Endothelial cell of umbilical vein (primary cell): ENCODE measurements at regions not wholly inside any gene's neighbourhood (a gene's known extent, or its start where the extent isn't known, plus 50 kb on each side); places are given as distances from the start of the nearest gene placed in this dataset.

Experiments used
- BruUV-seq: library from RNA; stranded (reverse); fragments of 400-500 nt; replicated peaks from 2 replicates; lab custom pipeline; 2021; lab: Mats Ljungman, UMichigan
- CTCF ChIA-PET: fragments of 300-600, 350-600 bp; sonication (Branson Sonifier 250); formaldehyde crosslinking; loops from one replicate; lab custom pipeline; 2021; ENCODE audit warnings: antibody characterized with exemption, inconsistent platforms; lab: Charles Lee
- POLR2A ChIA-PET: fragments of 300-600, 350-600 bp; sonication (Branson Sonifier 250); formaldehyde crosslinking; loops from one replicate; lab custom pipeline; 2021; ENCODE audit warnings: antibody characterized with exemption, inconsistent platforms; lab: Charles Lee
- DNase-seq: peaks from one replicate; pipeline ENCODE4 v3.0.0-alpha.2; 2011; ENCODE audit warnings: low read depth, low spot score
- FAIRE-seq: peaks from 2 replicates; lab custom pipeline; 2011; peaks lifted over from hg19 to GRCh38; lab: Jason Lieb, UNC
- H2AFZ ChIP-seq: 2 replicates; pipeline ENCODE4 v1.6.0; 2012; ENCODE audit warnings: low read depth, low read length, control low read depth, inconsistent platforms
- H3K27ac ChIP-seq: 2 replicates; pipeline ENCODE4 v1.5.1; 2011; ENCODE audit warnings: low read depth, mild to moderate bottlenecking, control low read depth, low read length, moderate library complexity; ENCODE audit not compliant: insufficient read depth
- H3K27me3 ChIP-seq, 2 experiments: 2 replicates each; pipeline versions ENCODE4 v1.6.0 to v1.6.1; 2011; ENCODE audit warnings: low read length in 2 of 2, mixed read lengths in 1 of 2; ENCODE audit not compliant: control insufficient read depth in 2 of 2, insufficient read depth in 2 of 2
- H3K36me3 ChIP-seq, 2 experiments: 2 replicates in 1 of 2; 3 replicates in 1 of 2; pipeline ENCODE4 v1.5.1; 2011; ENCODE audit warnings: low read length in 2 of 2, mild to moderate bottlenecking in 1 of 2, moderate library complexity in 1 of 2; ENCODE audit not compliant: control insufficient read depth in 2 of 2, insufficient read depth in 2 of 2; ENCODE audit errors: extremely low read depth in 1 of 2
- H3K4me1 ChIP-seq: 3 replicates; pipeline ENCODE4 v1.5.1; 2011; ENCODE audit warnings: mild to moderate bottlenecking, low read length; ENCODE audit not compliant: control insufficient read depth, insufficient read depth; ENCODE audit errors: extremely low read depth
- H3K4me2 ChIP-seq: 2 replicates; pipeline ENCODE4 v1.6.1; 2011; ENCODE audit warnings: low read length, control low read depth, mixed read lengths; ENCODE audit not compliant: insufficient read depth
- H3K4me3 ChIP-seq, 3 experiments: fragments of 200-600 bp in 1 of 3; sonication (generic), shearing (Covaris generic) in 1 of 3; replicated peaks in 1 of 3; 2 replicates each; pipeline ENCODE4 v1.5.1; 2011 to 2016; ENCODE audit warnings: control low read depth in 3 of 3, low read length in 3 of 3, mild to moderate bottlenecking in 2 of 3, inconsistent platforms in 1 of 3, low read depth in 1 of 3, moderate library complexity in 1 of 3; ENCODE audit not compliant: insufficient read depth in 1 of 3
- H3K79me2 ChIP-seq: 2 replicates; pipeline ENCODE4 v1.6.0; 2012; ENCODE audit warnings: low read length, inconsistent platforms; ENCODE audit not compliant: control insufficient read depth, insufficient read depth
- H3K9ac ChIP-seq: replicated peaks from 2 replicates; pipeline ENCODE3; 2011; ENCODE audit warnings: low read length, control low read depth; ENCODE audit not compliant: insufficient read depth; ENCODE audit errors: extremely low read depth
- H3K9me1 ChIP-seq: replicated peaks from 3 replicates; pipeline ENCODE4 v1.6.0; 2011; ENCODE audit warnings: mild to moderate bottlenecking, low read length; ENCODE audit not compliant: control insufficient read depth, insufficient read depth; ENCODE audit errors: extremely low read depth
- H3K9me3 ChIP-seq: replicated peaks from 2 replicates; pipeline ENCODE4 v1.5.1; 2012; ENCODE audit warnings: low read length, inconsistent platforms; ENCODE audit not compliant: control insufficient read depth, insufficient read depth
- H4K20me1 ChIP-seq: replicated peaks from 2 replicates; pipeline ENCODE3; 2011; ENCODE audit warnings: mild to moderate bottlenecking, low read length; ENCODE audit not compliant: control insufficient read depth, insufficient read depth; ENCODE audit errors: extremely low read depth
- EZH2 ChIP-seq: IDR thresholded peaks from 2 replicates; pipeline ENCODE4 v1.6.1; 2012; ENCODE audit warnings: borderline replicate concordance, low read depth, mild to moderate bottlenecking, moderate library complexity, low read length, inconsistent platforms; ENCODE audit not compliant: severe bottlenecking
- FOS ChIP-seq: IDR thresholded peaks from 2 replicates; pipeline ENCODE4 v1.6.1; 2011; ENCODE audit warnings: mild to moderate bottlenecking, low read length, moderate library complexity, borderline replicate concordance; ENCODE audit not compliant: insufficient read depth
- GATA2 ChIP-seq: IDR thresholded peaks from 2 replicates; pipeline ENCODE4 v1.7.0; 2011; ENCODE audit warnings: low read depth, mild to moderate bottlenecking, moderate library complexity, mixed read lengths, low read length; ENCODE audit not compliant: insufficient read length, insufficient read depth
- JUN ChIP-seq: IDR thresholded peaks from 2 replicates; pipeline ENCODE4 v1.6.1; 2011; ENCODE audit warnings: borderline replicate concordance, low read depth; ENCODE audit not compliant: insufficient read length, insufficient read depth
- MYC ChIP-seq: IDR thresholded peaks from one replicate; pipeline ENCODE4 v1.6.1; 2011; ENCODE audit warnings: mild to moderate bottlenecking, low read depth, low read length
- POLR2A ChIP-seq: IDR thresholded peaks from 2 replicates; pipeline ENCODE4 v1.6.1; 2012; ENCODE audit warnings: low read depth, mild to moderate bottlenecking, control low read depth, low read length
- POLR2AphosphoS5 ChIP-seq: IDR thresholded peaks from 2 replicates; pipeline ENCODE4 v1.6.1; 2012; ENCODE audit warnings: low read depth, mild to moderate bottlenecking, control low read depth, low read length, moderate library complexity; ENCODE audit not compliant: insufficient read depth
- dilution Hi-C: fragments of 300-500 bp; cut with MboI; formaldehyde crosslinking; loops from one replicate; pipeline ENCODE4 v1.15.0; 2019; ENCODE audit warnings: low sequenced_read_pairs; ENCODE audit not compliant: extremely low pct_ligation_motif_present
- intact Hi-C: fragments of 100-400 bp; cut with micrococcal nuclease; formaldehyde crosslinking; loops from one replicate; pipeline ENCODE4 v1.10.0; 2022
- TF ChIP-seq, protein P1 (sequence below), 2 donors: IDR thresholded peaks; 1 replicate in 1 of 2; 2 replicates in 1 of 2; pipeline ENCODE4 v1.5.1; 2011; ENCODE audit warnings: low read length in 2 of 2, mild to moderate bottlenecking in 2 of 2, moderate library complexity in 2 of 2, control low read depth in 1 of 2, inconsistent platforms in 1 of 2, low read depth in 1 of 2; ENCODE audit not compliant: insufficient read depth in 1 of 2; ENCODE audit errors: extremely low read depth in 1 of 2
- TF ChIP-seq, protein P2 (sequence below): IDR thresholded peaks from 2 replicates; pipeline ENCODE4 v1.6.1; 2011; ENCODE audit not compliant: insufficient read depth, insufficient read length

DNA sequence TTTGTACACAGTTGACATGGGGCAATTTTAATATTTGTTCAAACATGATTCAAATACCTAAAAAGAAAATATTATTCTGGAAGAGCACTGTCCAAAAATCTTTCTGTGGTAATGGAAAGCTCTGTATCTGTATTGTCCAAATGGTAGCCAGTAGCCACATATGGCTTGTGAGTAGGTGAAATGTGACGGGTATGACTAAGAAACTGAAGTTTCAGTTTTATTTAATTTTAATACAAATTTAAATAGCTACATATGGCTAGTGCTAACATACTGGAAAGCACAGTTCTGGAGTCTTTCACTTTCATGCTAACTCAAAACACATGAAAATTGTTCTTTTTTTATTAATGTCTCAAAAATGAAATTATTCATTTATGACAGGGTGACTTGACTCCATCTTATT lies 132.6 kb downstream of the PLK2 start:
- H3K36me3 ChIP-seq: no peaks in the 10 kb centered on the region
- no peak overlapping the region for H3K27ac ChIP-seq
- BruUV-seq: no TSS peak
- H3K4me3 ChIP-seq: no peak overlapping the region
- no peak overlapping the region for H3K9ac ChIP-seq
- POLR2A ChIA-PET: no interaction called here
- no peak overlapping the region for H3K4me2 ChIP-seq
- no peak overlapping the region for H2AFZ ChIP-seq
- H3K27me3 ChIP-seq: no peaks in the 10 kb centered on the region
- H3K79me2 ChIP-seq: no peaks in the 10 kb centered on the region
- dilution Hi-C loops: no loop called here
- FAIRE-seq (no peak), DNase-seq (no peak)
- TF ChIP-seq, protein P1, sequence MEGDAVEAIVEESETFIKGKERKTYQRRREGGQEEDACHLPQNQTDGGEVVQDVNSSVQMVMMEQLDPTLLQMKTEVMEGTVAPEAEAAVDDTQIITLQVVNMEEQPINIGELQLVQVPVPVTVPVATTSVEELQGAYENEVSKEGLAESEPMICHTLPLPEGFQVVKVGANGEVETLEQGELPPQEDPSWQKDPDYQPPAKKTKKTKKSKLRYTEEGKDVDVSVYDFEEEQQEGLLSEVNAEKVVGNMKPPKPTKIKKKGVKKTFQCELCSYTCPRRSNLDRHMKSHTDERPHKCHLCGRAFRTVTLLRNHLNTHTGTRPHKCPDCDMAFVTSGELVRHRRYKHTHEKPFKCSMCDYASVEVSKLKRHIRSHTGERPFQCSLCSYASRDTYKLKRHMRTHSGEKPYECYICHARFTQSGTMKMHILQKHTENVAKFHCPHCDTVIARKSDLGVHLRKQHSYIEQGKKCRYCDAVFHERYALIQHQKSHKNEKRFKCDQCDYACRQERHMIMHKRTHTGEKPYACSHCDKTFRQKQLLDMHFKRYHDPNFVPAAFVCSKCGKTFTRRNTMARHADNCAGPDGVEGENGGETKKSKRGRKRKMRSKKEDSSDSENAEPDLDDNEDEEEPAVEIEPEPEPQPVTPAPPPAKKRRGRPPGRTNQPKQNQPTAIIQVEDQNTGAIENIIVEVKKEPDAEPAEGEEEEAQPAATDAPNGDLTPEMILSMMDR (IDR thresholded peaks at IDR 0.05; ENCODE audit: extremely low read depth in 1 of 2, insufficient read depth in 1 of 2, low read depth in 1 of 2, low read length in 2 of 2): no peak
- TF ChIP-seq POLR2A: no peak
- TF ChIP-seq FOS: no peak
- TF ChIP-seq POLR2AphosphoS5: no peak
- TF ChIP-seq EZH2: no peak
- no peak for TF ChIP-seq GATA2
- no peak for TF ChIP-seq JUN
- TF ChIP-seq, protein P2, sequence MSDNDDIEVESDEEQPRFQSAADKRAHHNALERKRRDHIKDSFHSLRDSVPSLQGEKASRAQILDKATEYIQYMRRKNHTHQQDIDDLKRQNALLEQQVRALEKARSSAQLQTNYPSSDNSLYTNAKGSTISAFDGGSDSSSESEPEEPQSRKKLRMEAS: no peak
- no peak for TF ChIP-seq MYC
- CTCF ChIA-PET: no interaction called here
- intact Hi-C loops: no loop called here
- H3K9me1 ChIP-seq: no peaks in the 10 kb centered on the region
- H3K4me1 ChIP-seq: peaks cover 8% of the 10 kb centered on the region
- no peaks in the 10 kb centered on the region for H4K20me1 ChIP-seq
- H3K9me3 ChIP-seq: no peaks in the 10 kb centered on the region
